GM12878 (cell line): ENCODE measurements at regions not wholly inside any gene's neighbourhood (a gene's known extent, or its start where the extent isn't known, plus 50 kb on each side); places are given as distances from the start of the nearest gene placed in this dataset.

Experiments used
- ATAC-seq: fragments of 200-7000 bp; cut with Tn5 transposase; 3 replicates; pipeline ENCODE4 v1.9.1; 2020; ENCODE audit warnings: mild to moderate bottlenecking, moderate library complexity
- BruUV-seq: library from RNA; stranded (reverse); fragments of 400-500 nt; replicated peaks from 2 replicates; lab custom pipeline; 2021; lab: Mats Ljungman, UMichigan
- CTCF ChIA-PET: fragments of 300-600 bp; sonication (Branson Sonifier 250); formaldehyde crosslinking; extraction: SDS; loops from one replicate; lab custom pipeline; 2021; ENCODE audit warnings: inconsistent platforms; lab: Yijun Ruan, JAX
- POLR2A ChIA-PET: fragments of 350-600 bp; formaldehyde crosslinking; extraction: SDS; loops from one replicate; lab custom pipeline; 2021; ENCODE audit warnings: inconsistent platforms; lab: Charles Lee
- RAD21 ChIA-PET: fragments of 300-600 bp; sonication (Branson Sonifier 250); formaldehyde crosslinking; loops from one replicate; lab custom pipeline; 2023; ENCODE audit warnings: antibody characterized with exemption; ENCODE audit not compliant: unreplicated experiment; lab: Charles Lee
- SMC1A ChIA-PET: fragments of 300-600 bp; sonication (Branson Sonifier 250); formaldehyde crosslinking; loops from one replicate; lab custom pipeline; 2023; ENCODE audit not compliant: unreplicated experiment, uncharacterized antibody; lab: Charles Lee
- DNase-seq: peaks from one replicate; pipeline ENCODE4 v3.0.0-alpha.2; 2011; ENCODE audit warnings: low read depth, low spot score
- FAIRE-seq: peaks from 3 replicates; lab custom pipeline; 2011; peaks lifted over from hg19 to GRCh38; lab: Jason Lieb, UNC
- H2AFZ ChIP-seq: 2 replicates; pipeline ENCODE4 v1.6.0; 2011; ENCODE audit warnings: low read depth, low read length, control low read depth; ENCODE audit not compliant: control insufficient read depth
- H3K27ac ChIP-seq: 2 replicates; pipeline ENCODE4 v1.5.1; 2011; ENCODE audit warnings: control low read depth; ENCODE audit not compliant: control insufficient read depth, insufficient read depth
- H3K27me3 ChIP-seq, 2 experiments: replicated peaks in 1 of 2; 2 replicates each; pipeline versions ENCODE4 v1.6.0 to v1.6.1; 2011; ENCODE audit warnings: low read length in 1 of 2; ENCODE audit not compliant: control insufficient read depth in 2 of 2, insufficient read depth in 2 of 2
- H3K36me3 ChIP-seq, 2 experiments: 2 replicates each; pipeline ENCODE4 v1.5.1; 2011; ENCODE audit warnings: low read length in 1 of 2; ENCODE audit not compliant: control insufficient read depth in 2 of 2, insufficient read depth in 2 of 2
- H3K4me1 ChIP-seq: 2 replicates; pipeline ENCODE4 v1.6.1; 2011; ENCODE audit warnings: mild to moderate bottlenecking, low read length, moderate library complexity, mixed read lengths; ENCODE audit not compliant: control insufficient read depth, insufficient read depth
- H3K4me2 ChIP-seq: 2 replicates; pipeline ENCODE4 v1.6.0; 2011; ENCODE audit warnings: control low read depth; ENCODE audit not compliant: control insufficient read depth, insufficient read depth
- H3K4me3 ChIP-seq: fragments of 200-600 bp; sonication (generic); 2 replicates; pipeline ENCODE4 v1.5.1; 2016
- H3K79me2 ChIP-seq: 2 replicates; pipeline ENCODE4 v1.6.0; 2011; ENCODE audit warnings: low read length; ENCODE audit not compliant: control insufficient read depth, insufficient read depth
- H3K9ac ChIP-seq: 2 replicates; pipeline ENCODE4 v1.8.0; 2011; ENCODE audit warnings: low read length, control low read depth, mixed read lengths; ENCODE audit not compliant: control insufficient read depth, insufficient read depth
- H3K9me3 ChIP-seq: replicated peaks from 3 replicates; pipeline ENCODE4 v1.5.1; 2011; ENCODE audit warnings: mild to moderate bottlenecking, low read length; ENCODE audit not compliant: control insufficient read depth, insufficient read depth
- H4K20me1 ChIP-seq: 2 replicates; pipeline ENCODE4 v1.6.0; 2011; ENCODE audit not compliant: control insufficient read depth, insufficient read depth
- ATF2 ChIP-seq: IDR thresholded peaks from 2 replicates; pipeline ENCODE4 v1.6.1; 2012; ENCODE audit warnings: low read length, inconsistent platforms
- BMI1 ChIP-seq: fragments of 450-650 bp; IDR thresholded peaks from 2 replicates; pipeline ENCODE4 v1.6.1; 2016; ENCODE audit warnings: mild to moderate bottlenecking, moderate library complexity, borderline replicate concordance
- CREB1 ChIP-seq: IDR thresholded peaks from 2 replicates; pipeline ENCODE4 v1.6.1; 2012; ENCODE audit warnings: low read depth, mild to moderate bottlenecking, inconsistent platforms
- ELK1 ChIP-seq: IDR thresholded peaks from 2 replicates; pipeline ENCODE4 v1.6.1; 2012; ENCODE audit warnings: low read depth, low read length, improper control_type of control experiment
- FOXM1 ChIP-seq: IDR thresholded peaks from 2 replicates; pipeline ENCODE4 v1.6.1; 2012; ENCODE audit warnings: low read depth, mild to moderate bottlenecking, inconsistent platforms, low read length, moderate library complexity
- JUNB ChIP-seq: IDR thresholded peaks from 2 replicates; pipeline ENCODE4 v1.6.1; 2016; ENCODE audit warnings: antibody characterized with exemption, mild to moderate bottlenecking
- MLLT1 ChIP-seq: fragments of 450-650 bp; IDR thresholded peaks from 2 replicates; pipeline ENCODE4 v1.6.1; 2016; ENCODE audit warnings: mild to moderate bottlenecking
- MTA3 ChIP-seq: IDR thresholded peaks from 2 replicates; pipeline ENCODE4 v1.6.1; 2012; ENCODE audit warnings: low read length, inconsistent platforms, borderline replicate concordance
- TCF7 ChIP-seq: IDR thresholded peaks from 2 replicates; pipeline ENCODE4 v1.6.1; 2014; ENCODE audit warnings: antibody characterized with exemption, borderline replicate concordance
- ZBTB11 ChIP-seq: fragments of 450-650 bp; formaldehyde crosslinking; IDR thresholded peaks from 2 replicates; pipeline ENCODE4 v1.5.0; 2022; ENCODE audit warnings: mild to moderate bottlenecking, missing genetic modification characterization
- ZNF384 ChIP-seq: IDR thresholded peaks from 2 replicates; pipeline ENCODE4 v1.6.1; 2012; ENCODE audit warnings: low read depth, mild to moderate bottlenecking, low read length, improper control_type of control experiment, borderline replicate concordance
- WGBS: methylation state at CpG from one replicate; pipeline ENCODE4 v1.1.6; 2016; ENCODE audit warnings: low lambda C conversion rate; ENCODE audit not compliant: insufficient replicate concordance, insufficient coverage; ENCODE audit errors: missing lambda C conversion rate; 5-methylcytosine and 5-hydroxymethylcytosine counted together
- in situ Hi-C: fragments of 300-500 bp; cut with MboI; formaldehyde crosslinking; loops from 9 replicates; pipeline ENCODE4 v1.14.3; 2018; ENCODE audit warnings: mixed read lengths
- intact Hi-C: fragments of 100-400 bp; cut with micrococcal nuclease; formaldehyde crosslinking; loops from one replicate; pipeline ENCODE4 v1.14.2; 2022; ENCODE audit not compliant: unreplicated experiment

- ChIA-PET RAD21 (interaction anchor here (1.3 kb wide), 1 partner anchor 10 kb away, joined by 3 read pairs; no protein-coding TSS in a partner anchor), POLR2A (no interaction called here), CTCF (interaction anchor here (1.6 kb wide), 1 partner anchor 305 kb away, joined by 6 read pairs; no protein-coding TSS in a partner anchor), SMC1A (no interaction called here)
- Histone ChIP-seq H3K27me3 (no peaks in the 10 kb centered on the region), H3K4me3 (no peak overlapping the region), H3K9ac (no peak overlapping the region), H4K20me1 (no peaks in the 10 kb centered on the region), H2AFZ (no peak overlapping the region), H3K4me1 (no peaks in the 10 kb centered on the region), H3K4me2 (no peak overlapping the region), H3K36me3 (no peaks in the 10 kb centered on the region), H3K79me2 (no peaks in the 10 kb centered on the region), H3K27ac (no peak overlapping the region), H3K9me3 (no peaks in the 10 kb centered on the region)
- no peak for DNase-seq
- intact Hi-C loops (no loop called here), in situ Hi-C loops (no loop called here)
- TF ChIP-seq ZNF384 (no peak), ELK1 (no peak), JUNB (no peak), BMI1 (no peak), FOXM1 (no peak), ZBTB11 (CRISPR knock-in tag) (no peak), ATF2 (no peak), MLLT1 (no peak), TCF7 (no peak), MTA3 (no peak), CREB1 (no peak)
- peak; percentile 18 for FAIRE-seq
- 0% methylated on average over 1 of the region's 1 CpG for WGBS
- ATAC-seq: no peak
- no TSS peak for BruUV-seq
Observed at GRCh38 chr13:76000131-76000530, 364.0 kb downstream of the LMO7 start.
